HG03342 (cell line): ENCODE measurements at regions not wholly inside any gene's neighbourhood (a gene's known extent, or its start where the extent isn't known, plus 50 kb on each side); places are given as distances from the start of the nearest gene placed in this dataset.

ENCODE experiments used
- ATAC-seq: cut with Tn5 transposase; IDR thresholded peaks from one replicate; pipeline ENCODE4 v1.9.1; 2021; ENCODE audit warnings: mild to moderate bottlenecking, moderate library complexity; ENCODE audit not compliant: unreplicated experiment

DNA sequence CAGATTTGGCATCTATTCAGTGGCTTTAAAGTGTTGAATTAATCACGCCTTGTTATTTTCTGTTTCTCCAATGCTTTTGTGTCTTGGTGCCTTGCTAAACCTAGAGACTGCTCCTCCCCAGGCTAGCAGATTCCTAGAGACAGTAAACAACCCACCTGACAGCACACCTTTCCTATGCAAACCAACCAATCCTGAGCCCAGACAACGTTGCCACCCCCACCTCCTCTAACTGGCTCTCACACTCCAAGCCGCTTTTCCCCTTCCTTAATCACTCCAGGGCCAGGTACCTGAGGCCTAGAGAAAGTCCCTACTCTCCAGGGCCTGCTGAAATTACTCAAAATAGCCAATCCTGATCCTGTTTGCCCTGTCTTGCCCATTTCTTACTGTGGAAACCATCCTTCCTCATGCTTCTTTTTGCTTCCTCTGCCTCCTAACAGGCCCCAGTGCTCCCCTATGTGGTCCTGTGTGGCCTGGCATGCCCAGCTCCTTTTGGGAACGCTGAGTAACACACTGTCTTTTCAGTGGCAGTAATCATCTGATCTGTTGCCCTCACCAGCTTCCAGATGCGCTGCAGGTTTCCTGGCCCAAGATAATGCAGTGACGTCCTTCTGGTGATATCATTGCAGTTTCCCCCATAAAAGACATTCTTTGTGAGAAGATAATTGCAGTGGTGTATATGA lies 53.4 kb downstream of the GAS1 start:
- ATAC-seq, result no peak

DNA sequence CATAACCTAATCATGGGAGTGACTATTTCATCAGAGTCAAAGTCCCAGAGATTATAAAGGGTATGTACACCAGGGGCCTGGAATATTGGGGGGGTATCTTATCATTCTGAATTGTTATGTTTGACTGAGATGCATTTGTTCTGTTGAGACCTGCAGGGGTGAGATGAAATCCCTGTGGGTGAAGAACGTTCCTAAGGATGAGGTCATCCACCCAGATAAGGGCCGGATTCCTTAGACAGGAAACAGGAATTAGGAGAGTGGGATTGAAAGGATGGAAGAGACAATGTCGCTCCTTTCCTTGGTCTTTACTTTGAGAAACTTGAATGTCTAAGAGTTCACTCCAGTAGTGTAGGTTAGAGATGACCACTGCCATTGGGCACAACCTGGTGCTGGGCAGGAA lies 54.7 kb downstream of the GAS1 start:
- no peak for ATAC-seq

DNA sequence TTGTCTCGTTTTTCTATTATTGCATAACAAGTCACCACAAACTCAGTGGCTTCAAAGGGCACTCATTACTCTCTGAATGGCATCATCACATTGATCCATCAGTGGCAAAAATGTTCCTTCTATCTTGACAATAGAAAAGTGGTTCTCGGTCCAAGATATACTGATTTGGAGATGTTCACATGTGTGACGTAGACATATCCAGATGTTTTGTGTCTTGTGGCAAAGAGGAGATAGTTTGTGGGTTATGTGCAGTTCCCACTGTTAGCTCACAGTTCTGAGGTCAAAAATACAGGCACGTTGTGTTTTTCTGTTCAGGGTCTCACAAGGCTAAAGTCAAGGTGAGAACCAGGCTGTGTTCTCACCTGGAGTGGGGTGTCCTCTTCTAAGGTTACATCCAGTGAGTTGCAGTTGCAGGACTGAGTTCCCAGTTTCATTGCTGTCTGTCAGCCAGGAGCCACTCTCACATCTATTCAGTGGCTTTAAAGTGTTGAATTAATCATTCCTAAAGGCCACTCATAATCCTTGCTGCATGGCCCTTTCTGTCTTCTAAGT lies 55.3 kb downstream of the GAS1 start:
- ATAC-seq, result no peak

DNA sequence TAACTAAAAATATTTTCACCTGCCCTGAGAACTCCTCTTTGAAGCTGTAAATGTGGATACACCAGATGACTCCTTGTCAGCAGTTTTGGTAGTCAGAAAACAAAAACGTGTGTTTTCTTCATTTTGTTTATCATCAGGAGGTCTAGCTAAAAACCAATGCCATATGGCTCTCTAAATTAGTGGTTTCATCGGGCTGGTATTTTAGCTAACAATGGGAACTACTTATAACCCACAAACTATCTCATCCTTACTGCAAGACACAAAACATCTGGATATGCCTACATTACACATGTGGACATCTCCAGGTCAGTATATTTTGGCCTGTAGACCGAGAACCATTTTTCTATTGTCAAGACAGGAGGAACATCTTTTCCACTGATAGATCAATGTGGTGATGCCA lies 56.2 kb downstream of the GAS1 start:
- no peak for ATAC-seq

DNA sequence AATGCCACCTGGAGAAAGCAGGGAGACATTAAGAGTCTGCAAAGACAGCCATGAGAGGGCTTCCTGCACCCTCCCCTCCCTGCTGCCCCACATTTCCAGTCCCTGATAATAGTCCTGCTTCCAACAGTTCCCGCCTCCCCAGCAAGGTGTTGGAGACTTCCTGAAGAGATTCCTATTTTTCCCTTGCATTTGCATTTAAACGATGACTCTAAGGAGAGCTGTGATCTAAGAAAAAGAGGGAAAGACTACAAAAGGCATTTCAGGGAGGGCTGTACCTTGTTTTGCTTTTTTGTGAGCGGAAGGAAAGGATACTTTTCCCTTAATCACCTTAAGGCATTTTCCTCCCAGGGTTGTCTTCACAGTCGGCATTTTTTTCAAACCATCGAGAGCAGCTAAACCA lies 62.1 kb downstream of the GAS1 start:
- no peak for ATAC-seq

DNA sequence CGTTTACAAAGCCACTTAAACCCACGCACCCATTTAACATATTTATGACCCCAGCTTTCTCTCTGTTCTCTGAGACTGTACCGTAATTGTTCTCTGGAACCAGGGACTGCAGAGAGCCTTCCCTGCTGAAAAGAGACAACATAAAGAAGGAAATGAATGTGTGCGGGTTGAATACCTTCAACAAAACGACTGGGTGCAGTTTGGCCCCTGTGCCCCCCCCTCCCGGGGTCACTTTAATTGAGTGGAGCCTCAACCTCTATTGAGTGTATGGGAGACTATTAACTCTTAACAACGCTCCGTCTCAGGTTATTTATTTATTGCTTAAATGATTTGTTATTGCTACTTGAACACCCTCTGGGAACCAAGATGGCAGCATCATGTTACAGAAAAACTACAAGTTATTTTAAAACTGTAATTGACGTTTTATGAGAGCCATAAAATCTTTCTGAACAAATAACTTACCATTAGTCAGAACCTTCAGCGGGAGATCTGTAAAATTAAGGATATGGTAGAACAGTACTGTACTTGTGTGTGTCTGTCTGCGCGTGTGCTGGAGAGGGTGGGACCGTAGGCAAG lies 70.6 kb downstream of the GAS1 start:
- ATAC-seq, result no peak

DNA sequence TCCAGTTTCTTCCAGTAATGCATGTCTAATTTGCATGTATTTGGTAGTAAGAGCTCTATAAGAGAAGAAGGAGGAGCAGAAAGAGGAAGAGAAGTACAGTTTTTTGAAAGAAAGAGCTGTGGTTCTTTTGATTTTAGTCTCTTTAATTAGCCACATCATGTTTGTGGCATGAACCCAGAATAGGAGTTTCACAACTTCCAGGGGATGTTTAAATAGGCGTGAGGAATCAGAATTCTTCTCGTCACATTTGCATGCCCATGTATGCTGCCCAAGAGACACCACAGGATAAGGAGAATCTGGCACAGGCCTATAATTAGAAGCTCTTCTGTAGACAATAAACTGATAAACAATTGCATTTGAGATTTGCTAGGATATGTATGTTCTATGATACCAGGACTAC lies 78.7 kb downstream of the GAS1 start:
- no peak for ATAC-seq

DNA sequence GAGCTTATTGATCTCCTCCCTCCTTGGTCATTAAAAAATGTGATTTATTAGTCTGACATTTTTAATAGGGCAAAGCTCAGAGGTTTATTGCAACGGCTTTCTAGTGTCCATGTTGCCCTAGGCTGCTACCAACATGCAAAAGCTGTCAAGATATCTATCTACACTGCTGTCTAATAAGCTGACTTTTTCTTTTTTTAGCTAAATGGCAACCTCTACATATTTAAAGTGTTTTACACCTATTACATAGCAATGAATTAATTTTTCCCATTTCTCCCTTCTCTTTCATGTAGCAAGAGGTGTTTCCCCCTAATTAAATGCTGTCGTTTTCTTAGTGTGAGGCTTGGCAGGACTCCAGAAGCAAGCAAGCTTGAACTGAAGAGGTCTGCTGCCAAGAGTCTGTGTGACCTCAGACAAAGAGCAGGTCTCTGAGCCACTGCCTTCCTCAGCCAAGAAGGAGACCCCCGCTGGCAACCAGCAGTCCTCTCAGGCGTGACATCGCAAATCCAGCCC lies 79.4 kb downstream of the GAS1 start:
- ATAC-seq, result no peak

DNA sequence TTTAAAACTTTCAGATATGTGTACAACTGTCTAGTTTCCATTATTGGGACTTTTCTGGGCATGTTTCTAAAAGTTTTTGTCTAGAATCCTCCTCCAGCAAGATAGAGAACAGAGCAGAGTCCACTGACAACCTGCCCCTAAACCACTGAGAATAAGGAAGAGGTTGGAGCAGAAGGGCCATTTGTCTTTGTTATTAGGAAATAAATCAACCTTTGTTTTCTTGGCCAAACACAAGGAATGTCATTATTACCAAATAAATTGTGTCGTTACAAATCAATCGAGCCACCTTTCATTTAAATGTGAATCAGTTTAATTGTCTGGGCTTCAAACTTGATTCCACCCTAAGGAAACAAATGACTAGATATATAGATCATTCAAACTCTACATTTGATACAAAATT lies 81.4 kb downstream of the GAS1 start:
- ATAC-seq, result no peak

DNA sequence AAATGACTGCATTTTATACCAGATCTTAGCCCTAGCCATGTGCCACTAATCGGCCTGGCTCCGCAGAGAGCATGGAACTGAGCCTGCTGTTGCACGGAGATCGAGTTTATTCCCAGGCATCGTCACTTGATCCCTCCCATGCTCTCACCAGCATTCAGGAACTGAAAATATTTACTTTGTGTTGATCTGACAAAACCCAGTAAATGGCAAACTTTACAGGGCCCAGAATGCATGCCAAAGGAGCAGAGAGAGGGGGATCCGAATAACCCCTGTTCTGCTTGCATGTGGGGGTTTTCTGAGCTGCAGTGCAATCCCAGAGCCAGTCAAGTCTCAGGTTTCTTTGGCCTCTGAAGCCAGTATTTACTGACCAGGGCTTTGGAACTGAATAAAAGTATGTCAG lies 87.3 kb downstream of the GAS1 start:
- no peak for ATAC-seq

DNA sequence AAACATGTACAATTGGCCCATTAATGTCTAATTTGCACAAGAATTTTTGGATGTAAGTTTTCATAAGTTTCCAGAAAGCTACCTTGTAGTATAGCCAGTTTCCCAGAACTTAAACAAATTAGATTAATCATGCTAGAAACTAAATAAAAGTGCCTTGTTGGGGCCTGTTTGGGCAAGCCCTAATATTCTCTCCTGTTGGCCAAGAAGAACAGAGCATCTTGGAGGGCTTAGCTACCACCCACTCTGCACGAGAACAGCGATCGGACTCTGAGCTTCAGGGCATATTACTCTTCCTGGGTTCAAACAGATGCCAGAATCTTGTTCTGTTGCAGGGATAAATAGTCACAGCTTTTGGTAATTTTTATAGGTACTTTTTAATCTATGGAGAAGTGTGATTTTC lies 88.2 kb downstream of the GAS1 start:
- ATAC-seq, result no peak

DNA sequence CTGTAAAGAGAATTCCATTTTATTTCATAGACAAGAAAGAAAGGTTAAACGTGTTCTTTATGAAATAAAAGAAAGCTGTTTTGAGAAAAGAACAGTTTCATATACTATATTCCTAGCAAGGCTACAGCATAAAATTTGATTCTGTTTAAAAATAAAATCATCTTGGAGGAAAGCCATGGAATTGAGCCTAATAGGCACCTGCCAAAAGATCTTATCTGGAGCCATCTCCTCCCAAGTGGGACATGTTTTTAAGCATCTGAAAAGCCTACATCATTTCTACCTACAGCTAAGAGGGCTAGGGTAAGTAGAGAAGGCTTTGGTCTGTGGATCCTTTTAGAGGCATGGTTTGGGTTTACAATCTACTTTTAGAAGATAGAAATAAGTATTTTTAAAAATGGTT lies 89.3 kb downstream of the GAS1 start:
- no peak for ATAC-seq

DNA sequence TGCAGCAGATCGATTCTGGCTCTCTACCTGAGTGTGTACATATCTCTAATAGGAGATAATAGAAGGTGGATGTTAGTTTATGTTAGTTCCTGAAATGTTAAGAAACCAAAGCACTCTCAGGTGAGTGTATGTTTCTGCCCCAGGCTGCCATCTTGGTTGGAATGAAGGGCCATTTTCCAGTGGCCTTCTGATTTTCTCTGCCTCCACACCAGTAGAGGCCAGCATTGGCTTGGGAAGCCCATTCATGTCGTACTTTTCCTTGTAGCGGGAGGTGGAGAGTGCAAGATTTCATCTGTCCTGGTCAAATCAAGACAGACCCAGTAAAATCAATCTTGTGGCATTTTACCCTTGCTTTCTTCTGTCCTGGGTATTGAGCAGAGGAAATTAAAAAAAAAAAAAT lies 91.0 kb downstream of the GAS1 start:
- no peak for ATAC-seq

DNA sequence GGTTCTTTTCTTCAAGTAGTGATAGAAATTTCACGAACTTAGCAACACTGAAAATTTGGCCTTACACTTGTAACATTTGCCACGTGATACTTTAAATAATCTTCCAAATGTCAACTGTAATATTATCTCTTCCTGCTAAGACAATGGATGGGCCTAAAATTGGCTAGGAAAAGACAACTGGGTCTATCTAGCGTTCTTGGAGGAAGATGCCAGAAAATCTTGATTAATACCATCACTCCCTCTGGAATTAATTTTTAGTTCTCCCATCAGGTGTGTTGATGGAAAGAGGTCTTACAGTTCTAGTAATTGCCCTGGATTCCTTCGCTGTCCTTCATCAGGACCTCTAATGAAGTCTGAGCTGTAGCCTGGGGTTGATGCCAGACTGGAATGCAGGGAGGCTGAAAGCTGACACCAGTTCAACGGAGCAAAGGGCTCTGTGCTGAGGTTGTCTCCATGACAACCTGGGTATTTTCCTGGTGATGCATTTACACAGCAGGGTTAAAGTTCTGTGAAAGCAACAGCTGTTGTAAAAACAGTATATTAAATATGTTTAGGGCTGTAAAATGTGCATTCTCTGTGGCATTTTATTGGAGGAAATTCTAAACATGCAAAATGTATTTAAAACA lies 92.3 kb downstream of the GAS1 start:
- ATAC-seq, result no peak

DNA sequence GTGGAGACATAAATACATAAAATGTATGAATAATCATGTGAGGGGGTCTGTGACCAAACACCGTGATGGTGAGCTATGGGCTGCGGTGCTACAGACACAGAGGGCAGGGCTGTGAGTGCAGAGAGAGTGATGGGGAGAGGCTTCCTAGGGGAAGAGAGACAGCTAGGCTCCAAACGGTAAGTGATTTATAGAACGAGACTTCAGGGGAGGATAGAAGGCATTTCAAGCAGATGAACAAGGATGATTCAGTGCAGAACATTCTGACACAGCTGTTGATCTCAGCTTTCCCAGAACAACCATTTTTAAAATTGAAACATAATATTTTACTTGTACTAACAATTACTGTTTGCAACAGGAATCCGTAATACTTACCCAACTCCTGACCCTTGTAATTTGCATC lies 100.7 kb downstream of the GAS1 start:
- ATAC-seq, result no peak

DNA sequence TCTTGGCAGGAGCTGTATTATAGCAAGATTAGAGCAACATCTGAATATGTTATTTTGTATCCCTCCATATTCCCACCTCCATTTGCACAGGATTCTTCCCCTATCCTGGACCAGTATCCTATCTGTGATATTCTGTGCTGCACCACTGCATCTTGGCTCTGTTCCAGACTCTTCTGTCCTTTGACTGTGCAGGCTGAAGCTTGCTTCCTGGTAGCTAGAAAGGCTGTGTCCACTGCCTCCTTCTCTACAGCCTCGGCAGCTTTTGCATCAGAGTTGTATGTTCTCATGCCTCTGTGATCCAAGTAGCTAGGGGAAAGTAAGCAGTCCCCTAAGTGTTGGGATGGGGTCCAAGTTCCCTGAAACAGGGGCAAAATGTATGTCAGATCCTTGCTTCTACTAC lies 104.1 kb downstream of the GAS1 start:
- ATAC-seq, result no peak

DNA sequence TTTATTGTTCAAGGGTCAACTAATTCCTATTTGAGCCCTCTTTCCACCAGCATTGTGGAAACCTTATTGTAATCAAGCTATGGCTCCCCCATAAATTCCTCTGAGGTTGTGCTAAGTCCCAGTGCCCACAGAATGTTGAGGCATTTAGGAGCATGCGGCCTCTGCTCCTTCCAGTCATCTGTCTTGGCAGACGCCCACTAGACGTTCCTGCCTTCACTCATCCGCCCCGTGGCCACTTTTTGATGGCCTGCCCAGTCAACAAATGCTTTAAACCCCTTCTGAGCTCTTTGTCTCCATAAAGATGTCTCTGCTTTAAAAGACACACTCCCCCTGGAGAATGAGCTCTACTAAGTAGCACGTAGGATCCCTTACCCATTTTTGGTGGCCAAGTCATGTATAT lies 104.7 kb downstream of the GAS1 start:
- ATAC-seq, result no peak

DNA sequence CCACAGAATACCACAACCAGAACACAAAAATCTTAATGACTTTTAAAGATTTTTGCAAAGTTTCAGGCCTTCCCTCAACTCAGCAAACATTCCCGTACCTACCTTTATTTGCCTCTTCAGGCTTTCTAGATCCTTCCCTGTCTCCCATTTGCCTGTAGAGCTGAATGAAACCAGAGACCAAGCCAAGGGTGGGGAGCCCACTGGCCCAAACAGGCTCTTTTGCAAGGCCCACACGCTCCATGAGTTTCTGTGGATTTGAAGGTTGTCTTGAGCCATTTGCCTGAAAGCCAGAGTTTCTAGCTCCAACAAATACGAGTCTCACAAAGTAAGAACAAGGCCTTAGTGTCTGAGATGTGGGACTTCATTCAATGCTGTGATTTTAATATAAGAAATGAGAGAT lies 107.8 kb downstream of the GAS1 start:
- ATAC-seq, result no peak

DNA sequence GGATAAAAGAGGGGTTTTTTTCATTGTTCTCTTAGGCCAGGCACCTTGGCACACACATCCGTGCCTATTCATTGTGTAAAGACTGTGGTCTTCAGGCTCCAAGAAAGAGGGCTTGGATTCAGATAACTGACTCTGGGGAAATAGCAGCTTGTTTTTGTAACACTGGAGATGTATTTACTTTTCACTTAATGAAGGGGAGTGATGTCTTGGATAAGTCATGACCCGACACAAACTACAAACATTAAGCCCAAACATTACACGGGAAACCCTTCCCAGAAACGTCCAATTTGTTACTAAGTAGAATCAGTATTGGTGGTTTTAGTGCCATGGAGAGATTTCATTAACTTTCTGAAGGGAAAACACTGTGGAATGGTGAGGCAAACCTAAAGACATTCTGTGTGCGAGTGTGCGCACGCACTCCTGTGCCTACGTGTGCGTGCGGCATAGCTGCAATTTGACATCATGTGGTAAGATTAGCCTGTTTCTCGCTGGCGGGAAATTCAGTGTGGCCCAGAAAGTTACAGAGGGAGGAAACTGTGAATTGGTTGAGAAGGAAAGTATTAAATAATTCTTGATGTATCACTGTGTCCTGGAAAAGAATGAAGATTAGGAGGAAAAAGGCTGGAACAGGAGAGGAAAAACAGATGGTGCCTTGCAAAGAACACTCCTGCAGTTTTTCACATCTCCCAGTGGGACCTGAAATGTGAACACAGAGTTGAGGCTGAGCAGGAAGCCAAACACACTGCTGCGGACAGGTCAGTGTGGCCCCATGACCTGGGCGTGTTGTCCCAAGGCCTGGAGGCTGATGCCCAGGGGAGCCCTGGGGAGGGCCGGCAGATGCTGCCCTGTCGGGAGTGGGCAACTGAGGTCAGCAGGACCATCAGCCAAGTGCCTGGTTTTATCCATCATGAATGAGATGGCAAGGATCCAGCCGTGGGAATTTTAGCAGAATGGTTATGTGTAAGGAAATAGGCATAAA lies 108.5 kb downstream of the GAS1 start:
- ATAC-seq, result no peak

DNA sequence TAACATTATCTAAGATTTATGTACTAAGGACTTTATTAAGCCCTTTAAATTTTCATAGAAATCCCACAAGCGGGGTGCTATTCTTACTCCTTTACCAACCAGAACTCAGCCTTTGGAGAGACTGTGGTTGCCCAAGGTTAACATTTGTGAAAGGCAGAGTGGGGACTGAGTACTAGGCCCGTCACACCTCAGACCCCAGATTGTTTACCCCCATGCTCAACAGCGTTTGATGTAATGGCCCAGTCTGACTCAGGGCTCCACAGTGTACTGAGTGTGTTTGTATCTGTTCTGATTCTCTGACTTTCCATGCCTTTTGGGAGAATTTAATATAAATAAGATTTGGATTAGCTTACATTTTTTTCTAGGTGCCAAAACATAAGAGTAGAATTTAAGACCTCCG lies 110.0 kb downstream of the GAS1 start:
- no peak for ATAC-seq

DNA sequence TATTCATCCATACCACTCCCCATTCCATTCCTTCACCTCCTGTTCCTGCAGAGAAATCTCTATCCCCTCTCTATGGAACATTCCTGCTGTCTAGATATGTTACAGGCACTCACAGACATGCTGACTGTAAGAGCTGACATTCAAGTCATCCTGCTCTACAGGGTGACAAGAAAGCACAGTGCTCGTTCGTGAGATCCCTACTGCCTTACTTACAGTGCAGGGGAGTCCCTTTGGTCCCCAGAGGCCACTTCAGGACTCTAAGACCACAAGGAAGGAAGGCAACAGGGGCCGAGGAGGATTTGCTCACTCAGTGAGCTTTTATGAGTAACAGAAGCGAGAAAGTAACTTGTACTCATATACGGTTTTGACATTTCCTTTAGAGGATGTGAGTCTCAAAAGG lies 110.5 kb downstream of the GAS1 start:
- peak; percentile 86 for ATAC-seq
